ENCODE measurements at regions not wholly inside any gene's neighbourhood (a gene's known extent, or its start where the extent isn't known, plus 50 kb on each side); places are given as distances from the start of the nearest gene placed in this dataset.

GRCh38 chr1:60280819-60281218, 207.2 kb upstream of the C1orf87 start:
- TF ChIP-seq CTCF (IDR thresholded peaks at IDR 0.05 in 2 of 3, conservative IDR thresholded peaks at IDR 0.05 in 1 of 3; ENCODE audit: borderline replicate concordance in 1 of 3, insufficient read depth in 1 of 3, low read depth in 2 of 3, low read length in 2 of 3) (no peak), MAX (IDR thresholded peaks at IDR 0.05) (no peak), POLR2A (IDR thresholded peaks at IDR 0.05; ENCODE audit: borderline replicate concordance, extremely low read depth, insufficient read depth, insufficient read length) (no peak), SP1 (IDR thresholded peaks at IDR 0.05; ENCODE audit: low read depth) (no peak), EZH2 (IDR thresholded peaks at IDR 0.05) (no peak)

All from HCT116 (cell line).